ENCODE measurements at regions not wholly inside any gene's neighbourhood (a gene's known extent, or its start where the extent isn't known, plus 50 kb on each side); places are given as distances from the start of the nearest gene placed in this dataset.

- CTCF ChIA-PET: interaction anchor here in 1 of 2 donors (0.6 kb wide), 1 partner anchor 210 kb away, joined by 3 read pairs; no protein-coding TSS in a partner anchor
- H3K27ac Mint-ChIP-seq: no peak overlapping the region
- H3K9me3 ChIP-seq: no peaks in the 10 kb centered on the region
- no peak for DNase-seq
- ATAC-seq (replicated peaks in 1 of 4): no peak
- H3K4me1 Mint-ChIP-seq: peaks cover 0 to 6% (median 5%) of the 10 kb centered on the region in 3 donors
- H3K36me3 ChIP-seq (ENCODE audit: control insufficient read depth in 2 of 2, extremely low read depth in 1 of 2, insufficient read depth in 1 of 2, low read length in 1 of 2): no peaks in the 10 kb centered on the region
- POLR2A ChIA-PET: interaction anchor here in 1 of 2 donors (0.6 kb wide), 1 partner anchor 1063 kb away, joined by 4 read pairs; no protein-coding TSS in a partner anchor
- no peaks in the 10 kb centered on the region for H3K36me3 Mint-ChIP-seq
- H3K4me3 Mint-ChIP-seq: no peak overlapping the region
- H3K27me3 Mint-ChIP-seq: peaks cover 23 to 30% of the 10 kb centered on the region in 2 donors
- H3K27ac ChIP-seq (ENCODE audit: low read length): no peak overlapping the region
- H3K27me3 ChIP-seq (replicated peaks in 1 of 2; ENCODE audit: control insufficient read depth in 2 of 2, extremely low read depth in 1 of 2, insufficient read depth in 2 of 2, low read length in 1 of 2): no peaks in the 10 kb centered on the region
- 90% methylated on average over 2 of the region's 8 CpGs for WGBS (ENCODE audit: insufficient coverage)
- H3K4me1 ChIP-seq (ENCODE audit: control insufficient read depth in 1 of 2, extremely low read depth in 1 of 2, insufficient read depth in 2 of 2, low read length in 2 of 2): no peaks in the 10 kb centered on the region
- no peaks in the 10 kb centered on the region for H3K9me3 Mint-ChIP-seq
- no peak overlapping the region for H3K4me3 ChIP-seq (ENCODE audit: control insufficient read depth in 1 of 2, extremely low read depth in 1 of 2, low read length in 1 of 2)
Measured at GRCh38 chr2:18503376-18504228, 56.9 kb downstream of the RDH14 start.

- no peak overlapping the region for H3K27ac ChIP-seq (ENCODE audit: low read length)
- H3K4me3 ChIP-seq (ENCODE audit: control insufficient read depth in 1 of 2, extremely low read depth in 1 of 2, low read length in 1 of 2): no peak overlapping the region
- DNase-seq (no peak), ATAC-seq (replicated peaks in 1 of 4) (no peak)
- no peaks in the 10 kb centered on the region for H3K27me3 ChIP-seq (replicated peaks in 1 of 2; ENCODE audit: control insufficient read depth in 2 of 2, extremely low read depth in 1 of 2, insufficient read depth in 2 of 2, low read length in 1 of 2)
- Mint-ChIP-seq H3K9me3 (no peaks in the 10 kb centered on the region), H3K36me3 (no peaks in the 10 kb centered on the region), H3K27ac (no peak overlapping the region), H3K4me1 (peaks cover 0 to 2% (median 2%) of the 10 kb centered on the region in 3 donors), H3K27me3 (peaks cover 23 to 26% of the 10 kb centered on the region in 2 donors), H3K4me3 (no peak overlapping the region)
- no peaks in the 10 kb centered on the region for H3K4me1 ChIP-seq (ENCODE audit: control insufficient read depth in 1 of 2, extremely low read depth in 1 of 2, insufficient read depth in 2 of 2, low read length in 2 of 2)
- POLR2A ChIA-PET: no interaction called here
- CTCF ChIA-PET: no interaction called here
- H3K9me3 ChIP-seq: no peaks in the 10 kb centered on the region
- WGBS (ENCODE audit: insufficient coverage): no CpG with 5 or more reads among the region's 2 CpGs
- no peaks in the 10 kb centered on the region for H3K36me3 ChIP-seq (ENCODE audit: control insufficient read depth in 2 of 2, extremely low read depth in 1 of 2, insufficient read depth in 1 of 2, low read length in 1 of 2)
Measured at GRCh38 chr2:18502142-18502541, 58.3 kb downstream of the RDH14 start.

- Mint-ChIP-seq H3K36me3 (no peaks in the 10 kb centered on the region), H3K27me3 (peaks cover 26 to 28% of the 10 kb centered on the region in 2 donors), H3K4me3 (no peak overlapping the region), H3K4me1 (no peaks in the 10 kb centered on the region), H3K9me3 (no peaks in the 10 kb centered on the region), H3K27ac (no peak overlapping the region)
- no CpG with 5 or more reads among the region's 1 CpG for WGBS (ENCODE audit: insufficient coverage)
- Histone ChIP-seq H3K4me1 (ENCODE audit: control insufficient read depth in 1 of 2, extremely low read depth in 1 of 2, insufficient read depth in 2 of 2, low read length in 2 of 2) (no peaks in the 10 kb centered on the region), H3K4me3 (ENCODE audit: control insufficient read depth in 1 of 2, extremely low read depth in 1 of 2, low read length in 1 of 2) (no peak overlapping the region), H3K9me3 (no peaks in the 10 kb centered on the region), H3K27me3 (replicated peaks in 1 of 2; ENCODE audit: control insufficient read depth in 2 of 2, extremely low read depth in 1 of 2, insufficient read depth in 2 of 2, low read length in 1 of 2) (no peaks in the 10 kb centered on the region), H3K36me3 (ENCODE audit: control insufficient read depth in 2 of 2, extremely low read depth in 1 of 2, insufficient read depth in 1 of 2, low read length in 1 of 2) (no peaks in the 10 kb centered on the region), H3K27ac (ENCODE audit: low read length) (no peak overlapping the region)
- DNase-seq: no peak
- no peak for ATAC-seq (replicated peaks in 1 of 4)
- CTCF ChIA-PET: no interaction called here
- POLR2A ChIA-PET: no interaction called here
Measured at GRCh38 chr2:18501729-18502128, 58.7 kb downstream of the RDH14 start.

DNA sequence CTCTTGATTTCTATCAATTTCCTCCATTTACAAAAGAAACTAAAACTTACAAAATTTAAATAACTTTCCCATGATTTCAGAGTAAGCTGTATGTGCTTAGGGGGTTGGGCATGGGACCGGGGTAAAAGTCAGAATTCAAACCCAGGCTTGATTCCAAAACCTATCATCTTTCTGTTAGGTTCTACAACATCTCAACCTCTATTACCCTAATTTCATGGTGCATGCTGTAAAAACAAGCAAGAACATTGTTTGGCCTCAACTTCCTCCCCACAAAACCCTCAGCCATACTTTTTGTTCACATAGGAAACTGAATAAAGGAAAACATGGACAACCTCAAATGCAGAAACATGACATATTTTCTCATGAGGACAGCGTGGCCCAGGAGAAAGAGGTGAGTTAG, 59.3 kb downstream of the RDH14 start:
- H3K27ac Mint-ChIP-seq: no peak overlapping the region
- H3K9me3 ChIP-seq: no peaks in the 10 kb centered on the region
- no peak overlapping the region for H3K4me3 ChIP-seq (ENCODE audit: control insufficient read depth in 1 of 2, extremely low read depth in 1 of 2, low read length in 1 of 2)
- ATAC-seq (replicated peaks in 1 of 4): no peak
- H3K36me3 Mint-ChIP-seq: no peaks in the 10 kb centered on the region
- DNase-seq: no peak
- no peak overlapping the region for H3K4me3 Mint-ChIP-seq
- H3K4me1 Mint-ChIP-seq: no peaks in the 10 kb centered on the region
- no peaks in the 10 kb centered on the region for H3K36me3 ChIP-seq (ENCODE audit: control insufficient read depth in 2 of 2, extremely low read depth in 1 of 2, insufficient read depth in 1 of 2, low read length in 1 of 2)
- no CpG with 5 or more reads among the region's 2 CpGs for WGBS (ENCODE audit: insufficient coverage)
- CTCF ChIA-PET: no interaction called here
- H3K9me3 Mint-ChIP-seq: no peaks in the 10 kb centered on the region
- H3K4me1 ChIP-seq (ENCODE audit: control insufficient read depth in 1 of 2, extremely low read depth in 1 of 2, insufficient read depth in 2 of 2, low read length in 2 of 2): no peaks in the 10 kb centered on the region
- H3K27me3 Mint-ChIP-seq: peaks cover 30 to 32% of the 10 kb centered on the region in 2 donors
- no peaks in the 10 kb centered on the region for H3K27me3 ChIP-seq (replicated peaks in 1 of 2; ENCODE audit: control insufficient read depth in 2 of 2, extremely low read depth in 1 of 2, insufficient read depth in 2 of 2, low read length in 1 of 2)
- no peak overlapping the region for H3K27ac ChIP-seq (ENCODE audit: low read length)
- POLR2A ChIA-PET: no interaction called here

- Mint-ChIP-seq H3K27ac (no peak overlapping the region), H3K4me1 (no peaks in the 10 kb centered on the region), H3K36me3 (no peaks in the 10 kb centered on the region), H3K4me3 (no peak overlapping the region), H3K9me3 (no peaks in the 10 kb centered on the region), H3K27me3 (peaks cover 25 to 29% of the 10 kb centered on the region in 2 donors)
- H3K4me3 ChIP-seq (ENCODE audit: control insufficient read depth in 1 of 2, extremely low read depth in 1 of 2, low read length in 1 of 2): no peak overlapping the region
- ATAC-seq (replicated peaks in 1 of 4) (no peak), DNase-seq (no peak)
- 53% methylated on average over 2 of the region's 4 CpGs for WGBS (ENCODE audit: insufficient coverage)
- H3K36me3 ChIP-seq (ENCODE audit: control insufficient read depth in 2 of 2, extremely low read depth in 1 of 2, insufficient read depth in 1 of 2, low read length in 1 of 2): no peaks in the 10 kb centered on the region
- ChIA-PET CTCF (no interaction called here), POLR2A (no interaction called here)
- H3K27ac ChIP-seq (ENCODE audit: low read length): no peak overlapping the region
- no peaks in the 10 kb centered on the region for H3K9me3 ChIP-seq
- no peaks in the 10 kb centered on the region for H3K27me3 ChIP-seq (replicated peaks in 1 of 2; ENCODE audit: control insufficient read depth in 2 of 2, extremely low read depth in 1 of 2, insufficient read depth in 2 of 2, low read length in 1 of 2)
- no peaks in the 10 kb centered on the region for H3K4me1 ChIP-seq (ENCODE audit: control insufficient read depth in 1 of 2, extremely low read depth in 1 of 2, insufficient read depth in 2 of 2, low read length in 2 of 2)
Measured at GRCh38 chr2:18500333-18500732, 60.1 kb downstream of the RDH14 start.

DNA sequence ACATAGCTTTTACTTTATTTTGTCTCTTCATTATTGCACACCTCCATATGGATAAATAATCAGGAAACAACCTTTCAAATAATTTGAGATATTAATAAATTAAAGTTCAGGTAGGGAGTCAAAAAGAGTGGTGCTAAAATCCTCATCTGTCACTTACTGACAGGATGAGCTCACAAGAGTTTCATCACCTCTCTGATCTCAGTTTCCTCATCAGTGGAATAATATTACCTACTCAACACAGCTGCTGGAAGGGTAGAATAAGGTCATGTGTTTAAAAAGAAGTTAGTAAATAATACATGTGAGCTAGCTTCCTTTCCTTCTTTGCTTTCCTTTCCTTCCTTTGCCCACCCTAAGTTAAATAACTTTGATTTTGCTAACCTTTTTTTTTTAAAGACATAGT, 61.9 kb downstream of the RDH14 start:
- no peaks in the 10 kb centered on the region for H3K36me3 Mint-ChIP-seq
- H3K27ac ChIP-seq (ENCODE audit: low read length): no peak overlapping the region
- no peaks in the 10 kb centered on the region for H3K36me3 ChIP-seq (ENCODE audit: control insufficient read depth in 2 of 2, extremely low read depth in 1 of 2, insufficient read depth in 1 of 2, low read length in 1 of 2)
- H3K4me1 ChIP-seq (ENCODE audit: control insufficient read depth in 1 of 2, extremely low read depth in 1 of 2, insufficient read depth in 2 of 2, low read length in 2 of 2): no peaks in the 10 kb centered on the region
- DNase-seq (no peak), ATAC-seq (replicated peaks in 1 of 4) (no peak)
- POLR2A ChIA-PET: no interaction called here
- CTCF ChIA-PET: interaction anchor here (0.6 to 1.5 kb wide), 2 partner anchors 9 to 23 kb away, joined by 3 read pairs; no protein-coding TSS in a partner anchor
- no peaks in the 10 kb centered on the region for H3K4me1 Mint-ChIP-seq
- H3K27me3 ChIP-seq (replicated peaks in 1 of 2; ENCODE audit: control insufficient read depth in 2 of 2, extremely low read depth in 1 of 2, insufficient read depth in 2 of 2, low read length in 1 of 2): no peaks in the 10 kb centered on the region
- H3K9me3 Mint-ChIP-seq: no peaks in the 10 kb centered on the region
- no peak overlapping the region for H3K4me3 Mint-ChIP-seq
- H3K27ac Mint-ChIP-seq: no peak overlapping the region
- H3K9me3 ChIP-seq: no peaks in the 10 kb centered on the region
- peaks cover 30 to 32% of the 10 kb centered on the region in 2 donors for H3K27me3 Mint-ChIP-seq
- H3K4me3 ChIP-seq (ENCODE audit: control insufficient read depth in 1 of 2, extremely low read depth in 1 of 2, low read length in 1 of 2): no peak overlapping the region
